ENCODE measurements at regions not wholly inside any gene's neighbourhood (a gene's known extent, or its start where the extent isn't known, plus 50 kb on each side); places are given as distances from the start of the nearest gene placed in this dataset.
"Not testable (repeated sequence)": the region's sequence is repeated elsewhere in the genome, so short reads cannot be mapped to it uniquely, and the experiment has no call there.

- Mint-ChIP-seq H3K27me3 (ENCODE audit: low read depth) (no peaks in the 10 kb centered on the region), H3K9me3 (peaks cover 0 to 5% of the 10 kb centered on the region in 2 donors), H3K27ac (no peak overlapping the region), H3K4me1 (ENCODE audit: low read depth) (no peaks in the 10 kb centered on the region), H3K4me3 (no peak overlapping the region), H3K36me3 (ENCODE audit: insufficient read depth in 2 of 2) (no peaks in the 10 kb centered on the region)
- no peak for ATAC-seq (replicated peaks in 1 of 2)
- DNase-seq, result no peak
Observed at GRCh38 chr22:33971561-33971961, 51.3 kb upstream of the LARGE1 start.

- Mint-ChIP-seq H3K4me3 (no peak overlapping the region), H3K4me1 (ENCODE audit: low read depth) (no peaks in the 10 kb centered on the region), H3K36me3 (ENCODE audit: insufficient read depth in 2 of 2) (no peaks in the 10 kb centered on the region), H3K9me3 (peaks cover 0 to 5% of the 10 kb centered on the region in 2 donors), H3K27me3 (ENCODE audit: low read depth) (no peaks in the 10 kb centered on the region), H3K27ac (no peak overlapping the region)
- DNase-seq (no peak), ATAC-seq (replicated peaks in 1 of 2) (no peak)
Observed at GRCh38 chr22:33975841-33976240, 55.6 kb upstream of the LARGE1 start.

- no peak for DNase-seq
- Mint-ChIP-seq H3K4me1 (ENCODE audit: low read depth) (no peaks in the 10 kb centered on the region), H3K36me3 (ENCODE audit: insufficient read depth in 2 of 2) (no peaks in the 10 kb centered on the region), H3K9me3 (peaks cover 0 to 3% of the 10 kb centered on the region in 2 donors), H3K4me3 (no peak overlapping the region), H3K27ac (no peak overlapping the region), H3K27me3 (ENCODE audit: low read depth) (no peaks in the 10 kb centered on the region)
- ATAC-seq (replicated peaks in 1 of 2), result no peak
Observed at GRCh38 chr22:33983558-33983957, 63.3 kb upstream of the LARGE1 start.

- DNase-seq, result no peak
- Mint-ChIP-seq H3K36me3 (ENCODE audit: insufficient read depth in 2 of 2) (no peaks in the 10 kb centered on the region), H3K4me3 (no peak overlapping the region), H3K27me3 (ENCODE audit: low read depth) (no peaks in the 10 kb centered on the region), H3K4me1 (ENCODE audit: low read depth) (no peaks in the 10 kb centered on the region), H3K9me3 (peaks cover 0 to 3% of the 10 kb centered on the region in 2 donors), H3K27ac (no peak overlapping the region)
- ATAC-seq (replicated peaks in 1 of 2), result no peak
Observed at GRCh38 chr22:33984211-33984610, 63.9 kb upstream of the LARGE1 start.

- DNase-seq (no peak), ATAC-seq (replicated peaks in 1 of 2) (no peak)
- no peak overlapping the region for H3K27ac Mint-ChIP-seq
- no peaks in the 10 kb centered on the region for H3K27me3 Mint-ChIP-seq (ENCODE audit: low read depth)
- peaks cover 0 to 3% of the 10 kb centered on the region in 2 donors for H3K9me3 Mint-ChIP-seq
- H3K4me3 Mint-ChIP-seq, result no peak overlapping the region
- H3K4me1 Mint-ChIP-seq (ENCODE audit: low read depth), result no peaks in the 10 kb centered on the region
- no peaks in the 10 kb centered on the region for H3K36me3 Mint-ChIP-seq (ENCODE audit: insufficient read depth in 2 of 2)
Observed at GRCh38 chr22:33984656-33985285, 64.5 kb upstream of the LARGE1 start.

- H3K36me3 Mint-ChIP-seq (ENCODE audit: insufficient read depth in 2 of 2), result no peaks in the 10 kb centered on the region
- no peak overlapping the region for H3K27ac Mint-ChIP-seq
- no peak overlapping the region for H3K4me3 Mint-ChIP-seq
- no peaks in the 10 kb centered on the region for H3K27me3 Mint-ChIP-seq (ENCODE audit: low read depth)
- no peak for DNase-seq
- H3K4me1 Mint-ChIP-seq (ENCODE audit: low read depth), result no peaks in the 10 kb centered on the region
- no peak for ATAC-seq (replicated peaks in 1 of 2)
- peaks cover 0 to 3% of the 10 kb centered on the region in 2 donors for H3K9me3 Mint-ChIP-seq
Observed at GRCh38 chr22:33985506-33985905, 65.2 kb upstream of the LARGE1 start.

- H3K9me3 Mint-ChIP-seq, result peaks cover 0 to 3% of the 10 kb centered on the region in 2 donors
- no peaks in the 10 kb centered on the region for H3K36me3 Mint-ChIP-seq (ENCODE audit: insufficient read depth in 2 of 2)
- ATAC-seq (replicated peaks in 1 of 2), result no peak
Observed at GRCh38 chr22:33986167-33986771, 66.0 kb upstream of the LARGE1 start.

GRCh38 chr22:33986954-33987353, 66.7 kb upstream of the LARGE1 start:
- ATAC-seq (replicated peaks in 1 of 2) (no peak), DNase-seq (no peak)
- H3K27me3 Mint-ChIP-seq (ENCODE audit: low read depth), result no peaks in the 10 kb centered on the region
- H3K4me3 Mint-ChIP-seq, result no peak overlapping the region
- no peak overlapping the region for H3K27ac Mint-ChIP-seq
- no peaks in the 10 kb centered on the region for H3K36me3 Mint-ChIP-seq (ENCODE audit: insufficient read depth in 2 of 2)
- peaks cover 0 to 3% of the 10 kb centered on the region in 2 donors for H3K9me3 Mint-ChIP-seq
- no peaks in the 10 kb centered on the region for H3K4me1 Mint-ChIP-seq (ENCODE audit: low read depth)

More at GRCh38 chr22:33986167-33986771, 66.0 kb upstream of the LARGE1 start:
- no peak for DNase-seq
- H3K4me3 Mint-ChIP-seq, result no peak overlapping the region
- H3K4me1 Mint-ChIP-seq (ENCODE audit: low read depth), result no peaks in the 10 kb centered on the region
- no peak overlapping the region for H3K27ac Mint-ChIP-seq
- no peaks in the 10 kb centered on the region for H3K27me3 Mint-ChIP-seq (ENCODE audit: low read depth)

- not testable (repeated sequence) for DNase-seq; H3K27me3 Mint-ChIP-seq (ENCODE audit: low read depth); H3K27ac Mint-ChIP-seq; H3K4me3 Mint-ChIP-seq; H3K36me3 Mint-ChIP-seq (ENCODE audit: insufficient read depth in 2 of 2); ATAC-seq (replicated peaks in 1 of 2); H3K9me3 Mint-ChIP-seq; H3K4me1 Mint-ChIP-seq (ENCODE audit: low read depth)
Observed at GRCh38 chr22:33989263-33989662, 69.0 kb upstream of the LARGE1 start.

- H3K27ac Mint-ChIP-seq, result no peak overlapping the region
- no peaks in the 10 kb centered on the region for H3K9me3 Mint-ChIP-seq
- H3K36me3 Mint-ChIP-seq (ENCODE audit: insufficient read depth in 2 of 2), result no peaks in the 10 kb centered on the region
Observed at GRCh38 chr22:33991620-33992019, 71.3 kb upstream of the LARGE1 start.

GRCh38 chr22:33996824-33997223, 76.5 kb upstream of the LARGE1 start:
- Mint-ChIP-seq H3K36me3 (ENCODE audit: insufficient read depth in 2 of 2) (peaks cover 0 to 5% of the 10 kb centered on the region in 2 donors), H3K27ac (no peak overlapping the region), H3K4me1 (ENCODE audit: low read depth) (no peaks in the 10 kb centered on the region), H3K27me3 (ENCODE audit: low read depth) (no peaks in the 10 kb centered on the region), H3K4me3 (no peak overlapping the region), H3K9me3 (peaks cover 7% of the 10 kb centered on the region in 2 donors)
- ATAC-seq (replicated peaks in 1 of 2) (no peak), DNase-seq (no peak)

More at GRCh38 chr22:33991620-33992019, 71.3 kb upstream of the LARGE1 start:
- ATAC-seq (replicated peaks in 1 of 2), result no peak
- no peak overlapping the region for H3K4me3 Mint-ChIP-seq
- no peaks in the 10 kb centered on the region for H3K4me1 Mint-ChIP-seq (ENCODE audit: low read depth)
- DNase-seq, result no peak
- H3K27me3 Mint-ChIP-seq (ENCODE audit: low read depth), result no peaks in the 10 kb centered on the region

GRCh38 chr22:34000879-34001526, 80.7 kb upstream of the LARGE1 start:
- peaks cover 7 to 10% of the 10 kb centered on the region in 2 donors for H3K9me3 Mint-ChIP-seq
- DNase-seq (no peak), ATAC-seq (replicated peaks in 1 of 2) (no peak)
- no peaks in the 10 kb centered on the region for H3K4me1 Mint-ChIP-seq (ENCODE audit: low read depth)
- H3K27me3 Mint-ChIP-seq (ENCODE audit: low read depth), result no peaks in the 10 kb centered on the region
- H3K27ac Mint-ChIP-seq, result no peak overlapping the region
- no peak overlapping the region for H3K4me3 Mint-ChIP-seq
- H3K36me3 Mint-ChIP-seq (ENCODE audit: insufficient read depth in 2 of 2), result peaks cover 0 to 7% of the 10 kb centered on the region in 2 donors

- H3K27me3 Mint-ChIP-seq (ENCODE audit: low read depth), result no peaks in the 10 kb centered on the region
- H3K4me3 Mint-ChIP-seq, result no peak overlapping the region
- H3K4me1 Mint-ChIP-seq (ENCODE audit: low read depth), result no peaks in the 10 kb centered on the region
- H3K36me3 Mint-ChIP-seq (ENCODE audit: insufficient read depth in 2 of 2), result peaks cover 0 to 7% of the 10 kb centered on the region in 2 donors
- no peak overlapping the region for H3K27ac Mint-ChIP-seq
- ATAC-seq (replicated peaks in 1 of 2) (no peak), DNase-seq (no peak)
- peaks cover 7 to 10% of the 10 kb centered on the region in 2 donors for H3K9me3 Mint-ChIP-seq
Observed at GRCh38 chr22:34001701-34002466, 81.6 kb upstream of the LARGE1 start.
